Prostate gland (tissue), 2 donors: ENCODE measurements at regions not wholly inside any gene's neighbourhood (a gene's known extent, or its start where the extent isn't known, plus 50 kb on each side); places are given as distances from the start of the nearest gene placed in this dataset.

Experiments
- CTCF ChIP-seq, 4 experiments: fragments of 200-600 bp in 2 of 4; fragments of 450-650 bp in 2 of 4; sonication (generic) in 2 of 4; IDR thresholded peaks; 1 replicate in 3 of 4; 2 replicates in 1 of 4; pipeline ENCODE4 v1.5.1; 2016 to 2019; ENCODE audit warnings: antibody characterized with exemption in 4 of 4, mild to moderate bottlenecking in 2 of 4, moderate library complexity in 2 of 4
- POLR2A ChIP-seq: fragments of 450-650 bp; IDR thresholded peaks from one replicate; pipeline ENCODE4 v1.6.1; 2016; ENCODE audit warnings: antibody characterized with exemption, mild to moderate bottlenecking
- POLR2AphosphoS5 ChIP-seq: sonication (generic); formaldehyde crosslinking; IDR thresholded peaks from one replicate; pipeline ENCODE4 v1.6.1; 2017; ENCODE audit warnings: antibody characterized with exemption

- TF ChIP-seq CTCF (IDR thresholded peaks at IDR 0.05) (no peak), POLR2A (no peak), POLR2AphosphoS5 (no peak)
Observed at GRCh38 chr11:112871909-112872500, 89.2 kb upstream of the NCAM1 start.
